ENCODE measurements at regions not wholly inside any gene's neighbourhood (a gene's known extent, or its start where the extent isn't known, plus 50 kb on each side); places are given as distances from the start of the nearest gene placed in this dataset.

GRCh38 chr20:12947691-12948090 is 61.1 kb upstream of the SPTLC3 start:
- TF ChIP-seq FOXM1 (IDR thresholded peaks at IDR 0.05; ENCODE audit: borderline replicate concordance, low read depth) (no peak), RAD21 (IDR thresholded peaks at IDR 0.05; ENCODE audit: low read depth) (no peak), ZBTB7A (IDR thresholded peaks at IDR 0.05; ENCODE audit: low read depth) (no peak), MAX (IDR thresholded peaks at IDR 0.05) (no peak), TEAD4 (IDR thresholded peaks at IDR 0.05) (no peak), EP300 (IDR thresholded peaks at IDR 0.05; ENCODE audit: borderline replicate concordance) (no peak), TCF12 (IDR thresholded peaks at IDR 0.05; ENCODE audit: low read depth) (no peak), CREB1 (IDR thresholded peaks at IDR 0.05; ENCODE audit: low read depth) (no peak), YY1 (IDR thresholded peaks at IDR 0.05; ENCODE audit: low read depth) (no peak), NFIC (IDR thresholded peaks at IDR 0.05) (no peak), EGR1 (IDR thresholded peaks at IDR 0.05) (no peak), REST (IDR thresholded peaks at IDR 0.05; ENCODE audit: low read depth) (no peak), TAF1 (IDR thresholded peaks at IDR 0.05; ENCODE audit: low read depth) (no peak), CEBPB (IDR thresholded peaks at IDR 0.05) (no peak)
- TF ChIP-seq, protein P1, sequence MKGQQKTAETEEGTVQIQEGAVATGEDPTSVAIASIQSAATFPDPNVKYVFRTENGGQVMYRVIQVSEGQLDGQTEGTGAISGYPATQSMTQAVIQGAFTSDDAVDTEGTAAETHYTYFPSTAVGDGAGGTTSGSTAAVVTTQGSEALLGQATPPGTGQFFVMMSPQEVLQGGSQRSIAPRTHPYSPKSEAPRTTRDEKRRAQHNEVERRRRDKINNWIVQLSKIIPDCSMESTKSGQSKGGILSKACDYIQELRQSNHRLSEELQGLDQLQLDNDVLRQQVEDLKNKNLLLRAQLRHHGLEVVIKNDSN (IDR thresholded peaks at IDR 0.05): no peak

DNA sequence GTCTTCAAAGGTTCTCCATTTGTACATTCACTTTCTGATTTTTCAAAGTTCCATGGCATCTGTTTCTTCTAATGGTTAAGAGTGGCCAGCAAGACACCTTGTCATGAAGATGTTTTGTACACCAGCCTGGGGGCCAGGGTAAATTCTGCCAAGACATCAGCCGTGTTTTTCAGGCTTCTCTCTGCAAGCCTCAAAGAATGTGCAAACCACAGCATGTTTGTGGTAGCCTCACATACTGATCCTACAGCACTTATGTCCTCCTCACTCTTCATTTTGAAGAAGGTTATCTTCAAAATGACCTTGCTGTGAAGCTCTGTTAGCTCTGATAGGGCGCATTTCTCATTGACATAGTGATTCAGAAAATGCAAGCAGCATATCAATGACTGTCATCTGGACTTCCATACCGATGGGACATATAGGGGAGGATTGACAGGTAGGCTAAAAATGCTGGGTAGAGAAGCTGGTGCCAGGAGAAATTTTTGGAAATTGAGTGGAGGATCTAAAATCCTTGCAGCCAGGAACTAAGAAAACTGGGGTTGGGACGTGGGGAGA is 59.3 kb upstream of the SPTLC3 start:
- TF ChIP-seq EGR1 (IDR thresholded peaks at IDR 0.05): no peak
- no peak for TF ChIP-seq NFIC (IDR thresholded peaks at IDR 0.05)
- no peak for TF ChIP-seq REST (IDR thresholded peaks at IDR 0.05; ENCODE audit: low read depth)
- no peak for TF ChIP-seq CEBPB (IDR thresholded peaks at IDR 0.05)
- TF ChIP-seq CREB1 (IDR thresholded peaks at IDR 0.05; ENCODE audit: low read depth): no peak
- TF ChIP-seq EP300 (IDR thresholded peaks at IDR 0.05; ENCODE audit: borderline replicate concordance): no peak
- TF ChIP-seq, protein P1 (IDR thresholded peaks at IDR 0.05): no peak
- no peak for TF ChIP-seq TCF12 (IDR thresholded peaks at IDR 0.05; ENCODE audit: low read depth)
- no peak for TF ChIP-seq TEAD4 (IDR thresholded peaks at IDR 0.05)
- TF ChIP-seq MAX (IDR thresholded peaks at IDR 0.05): no peak
- no peak for TF ChIP-seq TAF1 (IDR thresholded peaks at IDR 0.05; ENCODE audit: low read depth)
- no peak for TF ChIP-seq RAD21 (IDR thresholded peaks at IDR 0.05; ENCODE audit: low read depth)
- TF ChIP-seq FOXM1 (IDR thresholded peaks at IDR 0.05; ENCODE audit: borderline replicate concordance, low read depth): no peak
- TF ChIP-seq ZBTB7A (IDR thresholded peaks at IDR 0.05; ENCODE audit: low read depth): no peak
- TF ChIP-seq YY1 (IDR thresholded peaks at IDR 0.05; ENCODE audit: low read depth): no peak

DNA sequence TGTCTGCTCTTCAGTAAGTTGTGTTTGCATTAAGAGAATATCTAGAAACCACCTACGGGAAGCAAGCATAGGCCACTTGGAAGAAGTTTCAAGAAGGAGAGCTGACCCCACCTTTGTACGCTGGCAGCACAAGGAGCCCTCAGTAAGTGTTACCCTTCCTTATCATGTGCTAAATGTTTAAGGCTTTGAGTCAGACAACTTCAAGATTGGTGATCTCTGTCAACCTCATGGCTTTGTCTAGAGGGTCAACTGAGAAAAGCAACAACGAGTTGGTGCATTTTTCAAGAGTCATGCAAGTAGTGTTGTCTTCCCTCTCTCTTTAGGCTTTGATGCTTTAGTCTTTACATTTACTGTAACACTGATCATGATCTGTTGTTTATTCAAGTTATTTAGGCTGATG is 53.2 kb upstream of the SPTLC3 start:
- TF ChIP-seq NFIC (IDR thresholded peaks at IDR 0.05) (no peak), CREB1 (IDR thresholded peaks at IDR 0.05; ENCODE audit: low read depth) (no peak), TCF12 (IDR thresholded peaks at IDR 0.05; ENCODE audit: low read depth) (no peak), ZBTB7A (IDR thresholded peaks at IDR 0.05; ENCODE audit: low read depth) (no peak), MAX (IDR thresholded peaks at IDR 0.05) (no peak), EGR1 (IDR thresholded peaks at IDR 0.05) (no peak), RAD21 (IDR thresholded peaks at IDR 0.05; ENCODE audit: low read depth) (no peak), CEBPB (IDR thresholded peaks at IDR 0.05) (no peak), TAF1 (IDR thresholded peaks at IDR 0.05; ENCODE audit: low read depth) (no peak), EP300 (IDR thresholded peaks at IDR 0.05; ENCODE audit: borderline replicate concordance) (no peak), YY1 (IDR thresholded peaks at IDR 0.05; ENCODE audit: low read depth) (no peak), REST (IDR thresholded peaks at IDR 0.05; ENCODE audit: low read depth) (no peak), FOXM1 (IDR thresholded peaks at IDR 0.05; ENCODE audit: borderline replicate concordance, low read depth) (no peak), TEAD4 (IDR thresholded peaks at IDR 0.05) (no peak)
- TF ChIP-seq, protein P1 (IDR thresholded peaks at IDR 0.05): no peak

Measured in Ishikawa (cell line).